ENCODE measurements at regions not wholly inside any gene's neighbourhood (a gene's known extent, or its start where the extent isn't known, plus 50 kb on each side); places are given as distances from the start of the nearest gene placed in this dataset.
"Not testable (repeated sequence)": the region's sequence is repeated elsewhere in the genome, so short reads cannot be mapped to it uniquely, and the experiment has no call there.

GRCh38 chr7:6917258-6917657 is 91.2 kb upstream of the CCZ1B start:
- Mint-ChIP-seq H3K27ac (ENCODE audit: unreplicated experiment) (no peak overlapping the region), H3K9me3 (ENCODE audit: unreplicated experiment) (peaks cover 8% of the 10 kb centered on the region), H3K4me1 (ENCODE audit: low read depth, unreplicated experiment) (no peaks in the 10 kb centered on the region), H3K36me3 (ENCODE audit: low read depth, unreplicated experiment) (peaks cover 2% of the 10 kb centered on the region), H3K4me3 (ENCODE audit: unreplicated experiment) (no peak overlapping the region), H3K27me3 (ENCODE audit: low read depth, unreplicated experiment) (peaks cover 16% of the 10 kb centered on the region)
- Histone ChIP-seq H3K4me1 (ENCODE audit: insufficient read depth, low read length) (no peaks in the 10 kb centered on the region), H3K4me3 (ENCODE audit: insufficient read depth, low read depth, low read length) (no peak overlapping the region), H3K9ac (ENCODE audit: low read length) (no peak overlapping the region), H3K27me3 (ENCODE audit: insufficient read depth, low read length) (no peaks in the 10 kb centered on the region), H3K4me2 (ENCODE audit: low read length) (no peak overlapping the region), H3K79me2 (ENCODE audit: insufficient read depth, low read length) (no peaks in the 10 kb centered on the region), H2AFZ (ENCODE audit: low read depth, low read length) (no peak overlapping the region), H3K36me3 (ENCODE audit: insufficient read depth, low read length) (no peaks in the 10 kb centered on the region), H3K27ac (ENCODE audit: low read depth, low read length) (no peak overlapping the region), H3K9me3 (ENCODE audit: insufficient read depth, low read depth, low read length) (no peaks in the 10 kb centered on the region), H4K20me1 (ENCODE audit: insufficient read depth, low read length) (no peaks in the 10 kb centered on the region)
- DNase-seq (ENCODE audit: low read depth) (no peak), FAIRE-seq (no peak)
- TF ChIP-seq CTCF (IDR thresholded peaks at IDR 0.05; ENCODE audit: insufficient read depth, low read depth, low read length) = no peak
- TF ChIP-seq EZH2 (IDR thresholded peaks at IDR 0.05; ENCODE audit: insufficient read depth, low read length) = no peak

GRCh38 chr7:6919169-6919568 is 93.1 kb upstream of the CCZ1B start:
- H3K36me3 Mint-ChIP-seq (ENCODE audit: low read depth, unreplicated experiment) = not testable (repeated sequence)

GRCh38 chr7:6924523-6924922 is 98.4 kb upstream of the CCZ1B start:
- H3K27ac Mint-ChIP-seq (ENCODE audit: unreplicated experiment); FAIRE-seq: not testable (repeated sequence)

More at GRCh38 chr7:6919169-6919568, 93.1 kb upstream of the CCZ1B start:
- not testable (repeated sequence) for FAIRE-seq; H3K4me1 ChIP-seq (ENCODE audit: insufficient read depth, low read length); H3K36me3 ChIP-seq (ENCODE audit: insufficient read depth, low read length); H3K27me3 ChIP-seq (ENCODE audit: insufficient read depth, low read length); H2AFZ ChIP-seq (ENCODE audit: low read depth, low read length); H3K9me3 Mint-ChIP-seq (ENCODE audit: unreplicated experiment); H3K79me2 ChIP-seq (ENCODE audit: insufficient read depth, low read length); H3K4me3 ChIP-seq (ENCODE audit: insufficient read depth, low read depth, low read length); DNase-seq (ENCODE audit: low read depth); H3K9ac ChIP-seq (ENCODE audit: low read length); H3K27ac Mint-ChIP-seq (ENCODE audit: unreplicated experiment); H3K4me3 Mint-ChIP-seq (ENCODE audit: unreplicated experiment); H3K4me2 ChIP-seq (ENCODE audit: low read length); H3K9me3 ChIP-seq (ENCODE audit: insufficient read depth, low read depth, low read length); H3K4me1 Mint-ChIP-seq (ENCODE audit: low read depth, unreplicated experiment); H3K27ac ChIP-seq (ENCODE audit: low read depth, low read length); H4K20me1 ChIP-seq (ENCODE audit: insufficient read depth, low read length)
- H3K27me3 Mint-ChIP-seq (ENCODE audit: low read depth, unreplicated experiment) = peaks cover 16% of the 10 kb centered on the region

GRCh38 chr7:6926193-6927174 is 100.4 kb upstream of the CCZ1B start:
- H3K4me3 Mint-ChIP-seq (ENCODE audit: unreplicated experiment); H3K36me3 Mint-ChIP-seq (ENCODE audit: low read depth, unreplicated experiment); H3K9me3 ChIP-seq (ENCODE audit: insufficient read depth, low read depth, low read length); H4K20me1 ChIP-seq (ENCODE audit: insufficient read depth, low read length); H2AFZ ChIP-seq (ENCODE audit: low read depth, low read length); H3K27me3 ChIP-seq (ENCODE audit: insufficient read depth, low read length); H3K27ac ChIP-seq (ENCODE audit: low read depth, low read length); H3K27ac Mint-ChIP-seq (ENCODE audit: unreplicated experiment); H3K4me1 ChIP-seq (ENCODE audit: insufficient read depth, low read length); H3K4me2 ChIP-seq (ENCODE audit: low read length); H3K9ac ChIP-seq (ENCODE audit: low read length); FAIRE-seq; DNase-seq (ENCODE audit: low read depth); H3K4me1 Mint-ChIP-seq (ENCODE audit: low read depth, unreplicated experiment); H3K27me3 Mint-ChIP-seq (ENCODE audit: low read depth, unreplicated experiment); H3K79me2 ChIP-seq (ENCODE audit: insufficient read depth, low read length); H3K4me3 ChIP-seq (ENCODE audit: insufficient read depth, low read depth, low read length); H3K36me3 ChIP-seq (ENCODE audit: insufficient read depth, low read length); H3K9me3 Mint-ChIP-seq (ENCODE audit: unreplicated experiment): not testable (repeated sequence)

More at GRCh38 chr7:6924523-6924922, 98.4 kb upstream of the CCZ1B start:
- H3K4me3 Mint-ChIP-seq (ENCODE audit: unreplicated experiment); H4K20me1 ChIP-seq (ENCODE audit: insufficient read depth, low read length); H3K27ac ChIP-seq (ENCODE audit: low read depth, low read length); H3K36me3 Mint-ChIP-seq (ENCODE audit: low read depth, unreplicated experiment); H2AFZ ChIP-seq (ENCODE audit: low read depth, low read length); H3K79me2 ChIP-seq (ENCODE audit: insufficient read depth, low read length); H3K9ac ChIP-seq (ENCODE audit: low read length); H3K9me3 ChIP-seq (ENCODE audit: insufficient read depth, low read depth, low read length); H3K4me2 ChIP-seq (ENCODE audit: low read length); H3K36me3 ChIP-seq (ENCODE audit: insufficient read depth, low read length); H3K27me3 Mint-ChIP-seq (ENCODE audit: low read depth, unreplicated experiment); H3K27me3 ChIP-seq (ENCODE audit: insufficient read depth, low read length); H3K4me1 Mint-ChIP-seq (ENCODE audit: low read depth, unreplicated experiment); H3K4me1 ChIP-seq (ENCODE audit: insufficient read depth, low read length); H3K4me3 ChIP-seq (ENCODE audit: insufficient read depth, low read depth, low read length); H3K9me3 Mint-ChIP-seq (ENCODE audit: unreplicated experiment); DNase-seq (ENCODE audit: low read depth): not testable (repeated sequence)

GRCh38 chr7:6927643-6928042 is 101.6 kb upstream of the CCZ1B start:
- H3K79me2 ChIP-seq (ENCODE audit: insufficient read depth, low read length); H4K20me1 ChIP-seq (ENCODE audit: insufficient read depth, low read length); H3K4me3 Mint-ChIP-seq (ENCODE audit: unreplicated experiment); FAIRE-seq; H3K36me3 Mint-ChIP-seq (ENCODE audit: low read depth, unreplicated experiment); H3K27ac Mint-ChIP-seq (ENCODE audit: unreplicated experiment); H3K27ac ChIP-seq (ENCODE audit: low read depth, low read length); H3K4me1 Mint-ChIP-seq (ENCODE audit: low read depth, unreplicated experiment); H3K27me3 ChIP-seq (ENCODE audit: insufficient read depth, low read length); H3K4me2 ChIP-seq (ENCODE audit: low read length); H3K9me3 ChIP-seq (ENCODE audit: insufficient read depth, low read depth, low read length); H2AFZ ChIP-seq (ENCODE audit: low read depth, low read length); H3K9me3 Mint-ChIP-seq (ENCODE audit: unreplicated experiment); H3K9ac ChIP-seq (ENCODE audit: low read length); H3K4me1 ChIP-seq (ENCODE audit: insufficient read depth, low read length); H3K36me3 ChIP-seq (ENCODE audit: insufficient read depth, low read length); H3K27me3 Mint-ChIP-seq (ENCODE audit: low read depth, unreplicated experiment); H3K4me3 ChIP-seq (ENCODE audit: insufficient read depth, low read depth, low read length); DNase-seq (ENCODE audit: low read depth): not testable (repeated sequence)

Measured in astrocyte (in vitro differentiated cells and primary cell).